HL-60 (cell line): ENCODE measurements at regions not wholly inside any gene's neighbourhood (a gene's known extent, or its start where the extent isn't known, plus 50 kb on each side); places are given as distances from the start of the nearest gene placed in this dataset.

Source experiments
- DNase-seq, 2 experiments: peaks; one replicate each; pipeline ENCODE4 v3.0.0-alpha.2; 2010 to 2020; ENCODE audit warnings: low read depth in 1 of 2, low spot score in 1 of 2
- H3K27ac ChIP-seq: fragments of 250-450 bp; sonication (Bioruptor Pico); replicated peaks from 2 replicates; pipeline ENCODE4 v1.5.1; 2020; ENCODE audit warnings: mild to moderate bottlenecking, moderate library complexity
- H3K27me3 ChIP-seq: fragments of 250-450 bp; sonication (Bioruptor Pico); 2 replicates; pipeline ENCODE4 v1.5.1; 2021; ENCODE audit warnings: mild to moderate bottlenecking, moderate library complexity; ENCODE audit not compliant: insufficient read depth, poor library complexity, severe bottlenecking
- H3K4me3 ChIP-seq: replicated peaks from 2 replicates; pipeline ENCODE4 v1.5.1; 2011; ENCODE audit warnings: mild to moderate bottlenecking, control low read depth, low read length; ENCODE audit not compliant: insufficient read depth
- CTCF ChIP-seq: IDR thresholded peaks from one replicate; pipeline ENCODE4 v1.5.1; 2011; ENCODE audit warnings: low read length, control low read depth, inconsistent platforms; ENCODE audit not compliant: insufficient read depth
- GABPA ChIP-seq: IDR thresholded peaks from 2 replicates; pipeline ENCODE4 v1.6.1; 2012; ENCODE audit warnings: low read depth
- POLR2AphosphoS5 ChIP-seq: IDR thresholded peaks from 2 replicates; pipeline ENCODE4 v1.6.1; 2012; ENCODE audit warnings: low read depth
- REST ChIP-seq: IDR thresholded peaks from 2 replicates; pipeline ENCODE4 v1.6.1; 2012; ENCODE audit warnings: low read depth; ENCODE audit not compliant: insufficient replicate concordance
- SPI1 ChIP-seq: IDR thresholded peaks from 2 replicates; pipeline ENCODE4 v1.6.1; 2012; ENCODE audit warnings: low read depth, mild to moderate bottlenecking, borderline replicate concordance

GRCh38 chr6:2478200-2478599, 232.8 kb upstream of the GMDS start:
- H3K4me3 ChIP-seq, result no peak overlapping the region
- DNase-seq, result no peak
- no peak overlapping the region; the same call in 1 of the 2 replicates for H3K27ac ChIP-seq
- no peaks in the 10 kb centered on the region for H3K27me3 ChIP-seq
- TF ChIP-seq REST (no peak), GABPA (no peak), CTCF (no peak), SPI1 (no peak), POLR2AphosphoS5 (no peak)

- TF ChIP-seq REST (no peak), GABPA (no peak), POLR2AphosphoS5 (no peak)
- Histone ChIP-seq H3K27ac (no peak overlapping the region), H3K4me3 (no peak overlapping the region), H3K27me3 (no peaks in the 10 kb centered on the region)
- no peak for DNase-seq
Observed at GRCh38 chr6:2477666-2478065, 232.3 kb upstream of the GMDS start.

GRCh38 chr6:2477250-2477649, 231.8 kb upstream of the GMDS start:
- Histone ChIP-seq H3K27ac (no peak overlapping the region), H3K27me3 (no peaks in the 10 kb centered on the region), H3K4me3 (no peak overlapping the region)
- no peak for TF ChIP-seq GABPA
- no peak for TF ChIP-seq SPI1
- no peak for TF ChIP-seq POLR2AphosphoS5
- no peak for TF ChIP-seq REST
- TF ChIP-seq CTCF, result no peak
- no peak for DNase-seq

- TF ChIP-seq REST (no peak), GABPA (no peak), POLR2AphosphoS5 (no peak), CTCF (no peak), SPI1 (no peak)
- no peak for DNase-seq
- Histone ChIP-seq H3K4me3 (no peak overlapping the region), H3K27me3 (no peaks in the 10 kb centered on the region), H3K27ac (no peak overlapping the region)
Observed at GRCh38 chr6:2476376-2476775, 231.0 kb upstream of the GMDS start.
